Upper lobe of left lung (tissue), 6 donors: ENCODE measurements at regions not wholly inside any gene's neighbourhood (a gene's known extent, or its start where the extent isn't known, plus 50 kb on each side); places are given as distances from the start of the nearest gene placed in this dataset.

Experiments
- ATAC-seq, 2 donors: fragments of 200-7000 bp; cut with Tn5 transposase; one replicate each; pipeline ENCODE4 v1.9.1; 2022; ENCODE audit warnings: mild to moderate bottlenecking in 2 of 2, moderate library complexity in 2 of 2; ENCODE audit not compliant: low FRiP score in 2 of 2
- DNase-seq, 2 donors: peaks; one replicate each; pipeline ENCODE4 v3.0.0-alpha.2; 2019 to 2020
- H3K27ac ChIP-seq, 4 donors: fragments of 200-600 bp; sonication (generic); one replicate each; pipeline ENCODE4 v1.5.1; 2016 to 2019
- H3K27me3 ChIP-seq, 4 donors: fragments of 200-600 bp; sonication (generic); one replicate each; pipeline ENCODE4 v1.5.1; 2017 to 2019
- H3K36me3 ChIP-seq, 4 donors: fragments of 200-600 bp; sonication (generic); one replicate each; pipeline ENCODE4 v1.5.1; 2016 to 2019
- H3K4me1 ChIP-seq, 4 donors: fragments of 200-600 bp; sonication (generic); one replicate each; pipeline ENCODE4 v1.5.1; 2018 to 2019
- H3K4me3 ChIP-seq, 4 donors: fragments of 200-600 bp; sonication (generic); one replicate each; pipeline ENCODE4 v1.5.1; 2017 to 2019; ENCODE audit warnings: mild to moderate bottlenecking in 2 of 4, moderate library complexity in 1 of 4
- H3K9me3 ChIP-seq, 4 donors: fragments of 200-600 bp; sonication (generic); one replicate each; pipeline ENCODE4 v1.5.1; 2018 to 2019
- EP300 ChIP-seq, 4 donors: sonication (generic); formaldehyde crosslinking; IDR thresholded peaks; one replicate each; pipeline ENCODE4 v1.5.1; 2017; ENCODE audit warnings: antibody characterized with exemption in 4 of 4, control low read depth in 2 of 4
- POLR2A ChIP-seq, 4 donors: fragments of 450-650 bp; IDR thresholded peaks; one replicate each; pipeline ENCODE4 v1.5.1; 2016 to 2017; ENCODE audit warnings: antibody characterized with exemption in 4 of 4, mild to moderate bottlenecking in 2 of 4
- POLR2AphosphoS5 ChIP-seq, 2 donors: sonication (generic); formaldehyde crosslinking; IDR thresholded peaks; one replicate each; pipeline ENCODE4 v1.5.1; 2017; ENCODE audit warnings: antibody characterized with exemption in 2 of 2
- WGBS, 2 donors: methylation state at CpG; one replicate each; pipeline ENCODE4 v1.1.5; 2017 to 2018; 5-methylcytosine and 5-hydroxymethylcytosine counted together
- TF ChIP-seq, protein P1 (sequence below), 6 experiments: fragments of 450-650 bp in 4 of 6; fragments of 200-600 bp in 2 of 6; sonication (generic) in 2 of 6; IDR thresholded peaks; one replicate each; pipeline ENCODE4 v1.5.1; 2016 to 2019; ENCODE audit warnings: antibody characterized with exemption in 6 of 6
- donor health status: DM: no; HTN: no; CAD: no; lungs with moderate emphysema.
- donor health status: DM: no; HTN: yes; CAD: no; lungs with severe emphysema.

DNA sequence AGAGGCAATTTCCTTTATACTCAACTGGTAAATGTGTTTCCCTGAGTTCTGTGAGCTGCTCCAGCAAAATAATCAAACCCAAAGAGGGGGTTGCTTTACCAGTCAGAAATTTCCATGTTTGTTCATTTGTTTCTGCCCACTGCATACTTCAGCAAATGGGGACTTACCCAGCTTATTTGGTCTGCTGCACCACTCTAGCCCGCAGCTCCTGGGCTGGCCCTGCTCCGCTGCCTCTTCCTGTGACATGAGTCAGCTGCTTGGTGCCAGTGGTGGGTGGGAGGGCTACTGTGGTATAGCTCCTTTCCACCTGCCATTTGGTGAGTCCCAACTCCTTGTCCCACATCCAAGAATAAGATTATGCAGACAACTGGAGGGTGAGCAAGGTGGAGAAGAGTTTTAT is 644.2 kb downstream of the MCTP2 start:
- ATAC-seq: no peak
- no peaks in the 10 kb centered on the region for H3K27me3 ChIP-seq
- H3K4me1 ChIP-seq: no peaks in the 10 kb centered on the region
- TF ChIP-seq POLR2AphosphoS5 (IDR thresholded peaks at IDR 0.05): no peak
- TF ChIP-seq EP300 (IDR thresholded peaks at IDR 0.05): no peak
- TF ChIP-seq, protein P1, sequence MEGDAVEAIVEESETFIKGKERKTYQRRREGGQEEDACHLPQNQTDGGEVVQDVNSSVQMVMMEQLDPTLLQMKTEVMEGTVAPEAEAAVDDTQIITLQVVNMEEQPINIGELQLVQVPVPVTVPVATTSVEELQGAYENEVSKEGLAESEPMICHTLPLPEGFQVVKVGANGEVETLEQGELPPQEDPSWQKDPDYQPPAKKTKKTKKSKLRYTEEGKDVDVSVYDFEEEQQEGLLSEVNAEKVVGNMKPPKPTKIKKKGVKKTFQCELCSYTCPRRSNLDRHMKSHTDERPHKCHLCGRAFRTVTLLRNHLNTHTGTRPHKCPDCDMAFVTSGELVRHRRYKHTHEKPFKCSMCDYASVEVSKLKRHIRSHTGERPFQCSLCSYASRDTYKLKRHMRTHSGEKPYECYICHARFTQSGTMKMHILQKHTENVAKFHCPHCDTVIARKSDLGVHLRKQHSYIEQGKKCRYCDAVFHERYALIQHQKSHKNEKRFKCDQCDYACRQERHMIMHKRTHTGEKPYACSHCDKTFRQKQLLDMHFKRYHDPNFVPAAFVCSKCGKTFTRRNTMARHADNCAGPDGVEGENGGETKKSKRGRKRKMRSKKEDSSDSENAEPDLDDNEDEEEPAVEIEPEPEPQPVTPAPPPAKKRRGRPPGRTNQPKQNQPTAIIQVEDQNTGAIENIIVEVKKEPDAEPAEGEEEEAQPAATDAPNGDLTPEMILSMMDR (IDR thresholded peaks at IDR 0.05): no peak
- TF ChIP-seq POLR2A (IDR thresholded peaks at IDR 0.05): no peak
- H3K27ac ChIP-seq: no peak overlapping the region
- H3K9me3 ChIP-seq: peaks cover 0 to 3% (median 0%) of the 10 kb centered on the region in 4 donors
- H3K36me3 ChIP-seq: no peaks in the 10 kb centered on the region
- WGBS, 2 donors: 90 to 100% methylated on average over 2 of the region's 2 CpGs
- H3K4me3 ChIP-seq: no peak overlapping the region
- DNase-seq: peak in 1 of 2 donors; percentile 16

DNA sequence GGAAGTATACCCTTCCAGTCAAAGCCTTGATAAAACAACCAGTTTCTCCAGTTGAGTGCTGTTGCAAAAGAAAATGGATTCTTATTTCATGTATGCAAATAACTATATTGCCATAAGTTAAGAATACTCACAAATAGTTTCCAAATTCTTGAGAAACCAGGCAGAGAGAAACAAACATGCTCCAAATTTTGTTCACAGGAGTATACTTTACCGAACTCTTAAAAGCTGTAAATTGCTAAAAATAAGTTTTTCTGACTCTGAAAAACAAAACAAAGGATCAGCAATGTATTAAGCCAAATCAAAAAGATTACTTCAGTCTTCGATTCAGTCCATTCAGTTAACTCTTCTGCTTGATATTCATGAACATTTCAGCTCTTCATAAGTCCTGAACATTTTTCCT is 646.5 kb downstream of the MCTP2 start:
- no peak overlapping the region for H3K27ac ChIP-seq
- no peaks in the 10 kb centered on the region for H3K27me3 ChIP-seq
- ATAC-seq: no peak
- H3K36me3 ChIP-seq: no peaks in the 10 kb centered on the region
- 82 to 88% methylated on average over 2 of the region's 2 CpGs for WGBS, 2 donors
- peaks cover 0 to 3% (median 0%) of the 10 kb centered on the region in 4 donors for H3K9me3 ChIP-seq
- no peaks in the 10 kb centered on the region for H3K4me1 ChIP-seq
- no peak overlapping the region for H3K4me3 ChIP-seq
- TF ChIP-seq, protein P1 (IDR thresholded peaks at IDR 0.05): no peak
- TF ChIP-seq POLR2A (IDR thresholded peaks at IDR 0.05) (no peak), EP300 (IDR thresholded peaks at IDR 0.05) (no peak), POLR2AphosphoS5 (IDR thresholded peaks at IDR 0.05) (no peak)
- DNase-seq: no peak

DNA sequence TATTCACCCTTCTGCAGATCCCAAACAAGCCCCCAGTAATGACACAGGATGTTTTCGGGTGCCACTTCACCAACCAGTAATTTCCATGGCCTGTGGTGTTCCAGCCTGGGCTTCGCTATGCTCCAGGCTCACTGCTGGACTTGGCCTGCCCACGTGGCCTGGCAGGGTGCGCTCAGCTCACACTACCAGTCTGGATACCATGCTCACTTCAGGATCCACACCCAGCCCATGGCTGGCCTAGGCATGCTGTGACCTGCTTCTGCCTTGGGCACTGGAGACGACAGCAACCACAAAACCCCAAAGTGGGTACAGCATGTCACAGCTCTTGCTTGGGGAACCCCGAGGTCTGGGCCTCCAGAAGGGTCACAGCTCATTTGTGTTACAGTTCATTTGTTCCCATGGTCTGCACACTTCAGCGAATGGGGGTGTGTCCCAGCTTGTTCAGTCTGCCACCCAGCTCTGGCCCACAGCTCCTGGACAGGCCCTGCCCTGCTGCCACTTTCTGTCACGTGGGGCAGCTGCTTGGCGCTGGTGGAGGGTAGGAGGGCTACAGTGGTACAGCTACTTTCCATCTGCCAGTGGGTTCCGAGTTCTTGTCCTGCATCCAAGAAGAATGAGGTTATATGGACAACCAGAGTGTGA is 650.8 kb downstream of the MCTP2 start:
- H3K9me3 ChIP-seq: peaks cover 0 to 10% (median 0%) of the 10 kb centered on the region in 4 donors
- no peaks in the 10 kb centered on the region for H3K36me3 ChIP-seq
- no peak overlapping the region for H3K4me3 ChIP-seq
- TF ChIP-seq EP300 (IDR thresholded peaks at IDR 0.05) (no peak), POLR2A (IDR thresholded peaks at IDR 0.05) (no peak), POLR2AphosphoS5 (IDR thresholded peaks at IDR 0.05) (no peak)
- TF ChIP-seq, protein P1 (IDR thresholded peaks at IDR 0.05): no peak
- no peak overlapping the region for H3K27ac ChIP-seq
- DNase-seq: peak in 1 of 2 donors; percentile 26
- WGBS, 2 donors: 87 to 92% methylated on average over 6 to 10 of the region's 10 CpGs
- peak in 1 of 2 donors; percentile 57 for ATAC-seq
- no peaks in the 10 kb centered on the region for H3K4me1 ChIP-seq
- no peaks in the 10 kb centered on the region for H3K27me3 ChIP-seq

DNA sequence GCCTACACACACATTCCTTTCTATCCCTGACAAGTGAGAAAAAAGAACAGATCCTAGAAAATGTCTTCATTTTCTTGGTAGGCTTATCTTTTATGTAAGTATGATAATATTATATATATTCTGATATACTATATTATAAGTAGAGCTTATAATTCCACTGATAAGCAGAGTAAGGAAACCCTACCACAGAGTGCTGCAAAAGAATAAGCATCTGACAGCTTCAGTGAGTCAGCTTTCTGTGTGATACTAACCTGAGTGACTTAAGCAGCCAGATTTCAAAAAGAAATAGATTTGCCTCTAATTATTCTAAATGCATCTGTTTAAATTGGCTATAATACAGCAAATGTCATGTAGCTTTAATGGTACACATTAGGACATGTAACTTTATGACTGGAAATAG is 656.0 kb downstream of the MCTP2 start:
- Histone ChIP-seq H3K9me3 (peaks cover 0 to 10% (median 0%) of the 10 kb centered on the region in 4 donors), H3K4me1 (no peaks in the 10 kb centered on the region), H3K4me3 (no peak overlapping the region), H3K36me3 (no peaks in the 10 kb centered on the region), H3K27ac (no peak overlapping the region), H3K27me3 (no peaks in the 10 kb centered on the region)
- TF ChIP-seq EP300 (IDR thresholded peaks at IDR 0.05) (no peak), POLR2A (IDR thresholded peaks at IDR 0.05) (no peak), POLR2AphosphoS5 (IDR thresholded peaks at IDR 0.05) (no peak)
- ATAC-seq (no peak), DNase-seq (no peak)

DNA sequence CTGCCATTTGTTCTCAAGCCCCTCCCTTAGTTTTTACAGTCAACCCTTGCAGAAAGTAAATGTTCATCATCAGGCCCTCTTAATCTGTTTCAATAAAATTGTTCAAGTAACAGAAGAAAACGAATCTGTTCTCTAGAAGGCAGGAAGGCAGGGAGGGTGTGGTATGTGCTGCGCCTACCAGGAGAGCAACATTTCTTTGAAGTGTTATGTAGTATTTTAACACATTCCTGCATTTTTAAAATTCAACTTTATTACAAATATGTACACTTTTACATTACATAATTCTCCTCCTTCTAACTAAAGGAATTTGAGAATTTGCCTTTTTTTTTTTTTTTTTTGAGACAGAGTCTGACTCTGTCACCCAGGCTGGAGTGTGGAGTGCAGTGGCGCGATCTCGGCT is 657.8 kb downstream of the MCTP2 start:
- H3K4me3 ChIP-seq: no peak overlapping the region
- H3K36me3 ChIP-seq: no peaks in the 10 kb centered on the region
- H3K27ac ChIP-seq: no peak overlapping the region
- DNase-seq: no peak
- no peaks in the 10 kb centered on the region for H3K27me3 ChIP-seq
- TF ChIP-seq, protein P1 (IDR thresholded peaks at IDR 0.05): no peak
- TF ChIP-seq POLR2AphosphoS5 (IDR thresholded peaks at IDR 0.05) (no peak), EP300 (IDR thresholded peaks at IDR 0.05) (no peak), POLR2A (IDR thresholded peaks at IDR 0.05) (no peak)
- no peaks in the 10 kb centered on the region for H3K4me1 ChIP-seq
- no peak for ATAC-seq
- H3K9me3 ChIP-seq: no peaks in the 10 kb centered on the region
- 85 to 94% methylated on average over 5 of the region's 5 CpGs for WGBS, 2 donors
